ENCODE measurements at regions not wholly inside any gene's neighbourhood (a gene's known extent, or its start where the extent isn't known, plus 50 kb on each side); places are given as distances from the start of the nearest gene placed in this dataset.

DNA sequence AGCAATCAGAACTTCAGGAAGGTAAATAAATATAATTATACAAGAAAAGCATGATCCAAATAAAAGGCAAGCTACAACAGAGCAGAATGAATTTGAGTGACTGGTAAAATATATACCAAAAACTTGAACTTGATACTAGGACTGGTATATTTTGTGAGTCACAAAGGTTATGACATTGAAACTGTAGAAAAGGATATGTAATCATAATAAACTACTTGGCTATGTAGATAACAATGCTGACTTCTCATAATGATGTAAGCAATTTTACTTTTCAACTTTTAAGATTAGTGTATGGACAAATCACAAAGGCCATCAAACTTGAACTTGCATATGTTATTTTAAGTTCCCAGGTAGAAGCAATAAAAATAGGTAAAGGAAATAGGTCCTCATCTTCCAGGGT is 384.5 kb upstream of the NECTIN3 start:
- TF ChIP-seq POLR2A (IDR thresholded peaks at IDR 0.05; ENCODE audit: low read depth, low read length) (no peak), POLR2AphosphoS5 (IDR thresholded peaks at IDR 0.05; ENCODE audit: low read depth, low read length) (no peak), TAF1 (IDR thresholded peaks at IDR 0.05; ENCODE audit: borderline replicate concordance, low read depth, low read length) (no peak)

Measured in GM12892 (cell line).